ENCODE measurements at regions not wholly inside any gene's neighbourhood (a gene's known extent, or its start where the extent isn't known, plus 50 kb on each side); places are given as distances from the start of the nearest gene placed in this dataset.

- TF ChIP-seq KDM1A (IDR thresholded peaks at IDR 0.05; ENCODE audit: borderline replicate concordance) (no peak), SREBF1 (IDR thresholded peaks at IDR 0.05; ENCODE audit: low read length) (no peak), E2F8 (IDR thresholded peaks at IDR 0.05; ENCODE audit: low read depth, partially characterized antibody) (no peak), ZNF687 (IDR thresholded peaks at IDR 0.05) (no peak)
These were observed 239.5 kb upstream of the RPS23 start (continued) for GRCh38 chr5:82517544-82518075.

GRCh38 chr5:82513738-82514137 lies 235.6 kb upstream of the RPS23 start:
- DNase-seq (ENCODE audit: low read depth, low spot score) (no peak), ATAC-seq (no peak), FAIRE-seq (no peak)
- Histone ChIP-seq H3K4me2 (ENCODE audit: control insufficient read depth, insufficient read depth) (no peak overlapping the region), H3K9ac (ENCODE audit: control insufficient read depth, insufficient read depth, low read length) (no peak overlapping the region), H3K27ac (ENCODE audit: control insufficient read depth, insufficient read depth) (no peak overlapping the region), H3K9me3 (replicated peaks; ENCODE audit: control insufficient read depth, insufficient read depth, low read length) (no peaks in the 10 kb centered on the region), H3K36me3 (ENCODE audit: control insufficient read depth in 2 of 2, insufficient read depth in 2 of 2, low read length in 1 of 2) (no peaks in the 10 kb centered on the region), H3K79me2 (ENCODE audit: control insufficient read depth, insufficient read depth, low read length) (no peaks in the 10 kb centered on the region), H2AFZ (ENCODE audit: control insufficient read depth, low read depth, low read length) (no peak overlapping the region), H3K27me3 (replicated peaks in 1 of 2; ENCODE audit: control insufficient read depth in 2 of 2, insufficient read depth in 2 of 2, low read length in 1 of 2) (no peaks in the 10 kb centered on the region; a peak in 1 of 4 replicates), H3K4me1 (ENCODE audit: control insufficient read depth, insufficient read depth, low read length) (no peaks in the 10 kb centered on the region), H4K20me1 (ENCODE audit: control insufficient read depth, insufficient read depth) (no peaks in the 10 kb centered on the region), H3K4me3 (no peak overlapping the region)
- POLR2A ChIA-PET: no interaction called here
- in situ Hi-C loops (cut with MboI) (no loop called here), intact Hi-C loops (cut with micrococcal nuclease; ENCODE audit: unreplicated experiment) (no loop called here)
- 17% methylated on average over 5 of the region's 5 CpGs for WGBS (ENCODE audit: insufficient coverage, insufficient replicate concordance, low lambda C conversion rate, missing lambda C conversion rate)
- BruUV-seq (replicated peaks): no TSS peak
- CTCF ChIA-PET: no interaction called here
- RAD21 ChIA-PET (ENCODE audit: unreplicated experiment): no interaction called here
- SMC1A ChIA-PET (ENCODE audit: uncharacterized antibody, unreplicated experiment): no interaction called here
- TF ChIP-seq GABPA (IDR thresholded peaks at IDR 0.05; ENCODE audit: low read depth) (no peak), ATF7 (IDR thresholded peaks at IDR 0.05; ENCODE audit: low read depth) (no peak), MAX (IDR thresholded peaks at IDR 0.05; ENCODE audit: low read depth, low read length) (no peak), PML (IDR thresholded peaks at IDR 0.05; ENCODE audit: low read length) (no peak), PAX5 (IDR thresholded peaks at IDR 0.05; ENCODE audit: borderline replicate concordance, low read depth, low read length) (no peak), POLR2A (IDR thresholded peaks at IDR 0.05; ENCODE audit: low read depth, low read length) (no peak), RELB (IDR thresholded peaks at IDR 0.05; ENCODE audit: low read depth) (no peak)

All from GM12878 (cell line).